ENCODE measurements at regions not wholly inside any gene's neighbourhood (a gene's known extent, or its start where the extent isn't known, plus 50 kb on each side); places are given as distances from the start of the nearest gene placed in this dataset.

- Histone ChIP-seq H3K4me2 (ENCODE audit: low read length) (no peak overlapping the region), H3K27ac (ENCODE audit: low read depth, low read length, poor library complexity, severe bottlenecking) (no peak overlapping the region), H3K27me3 (ENCODE audit: insufficient read depth, low read length) (no peaks in the 10 kb centered on the region)
Observed at GRCh38 chr6:122007339-122007738, 392.1 kb upstream of the HSF2 start.

GRCh38 chr6:122008101-122008999, 391.1 kb upstream of the HSF2 start:
- Histone ChIP-seq H3K9ac (ENCODE audit: low read length) (no peak overlapping the region), H3K27me3 (ENCODE audit: insufficient read depth, low read length) (no peaks in the 10 kb centered on the region), H4K20me1 (ENCODE audit: insufficient read depth, low read length) (no peaks in the 10 kb centered on the region), H3K9me3 (ENCODE audit: low read length) (no peaks in the 10 kb centered on the region), H3F3A (ENCODE audit: insufficient read depth, low read length) (no peaks in the 10 kb centered on the region), H3K27ac (ENCODE audit: low read depth, low read length, poor library complexity, severe bottlenecking) (no peak overlapping the region), H3K4me2 (ENCODE audit: low read length) (no peak overlapping the region), H3K79me2 (ENCODE audit: insufficient read depth, low read length) (no peaks in the 10 kb centered on the region), H2AFZ (ENCODE audit: low read length) (no peak overlapping the region), H3K4me3 (ENCODE audit: low read depth, low read length, poor library complexity, severe bottlenecking) (no peak overlapping the region), H3K4me1 (ENCODE audit: insufficient read depth, low read length, severe bottlenecking) (no peaks in the 10 kb centered on the region), H3K9me2 (ENCODE audit: low read depth, low read length) (no peaks in the 10 kb centered on the region), H3K36me3 (ENCODE audit: insufficient read depth, low read length) (no peaks in the 10 kb centered on the region)
- TF ChIP-seq CTCF (IDR thresholded peaks at IDR 0.05; ENCODE audit: low read length) (no peak), EZH2 (IDR thresholded peaks at IDR 0.05; ENCODE audit: borderline replicate concordance, low read length) (no peak)

More at GRCh38 chr6:122007339-122007738, 392.1 kb upstream of the HSF2 start:
- no peak for TF ChIP-seq CTCF (IDR thresholded peaks at IDR 0.05; ENCODE audit: low read length)
- no peak for TF ChIP-seq EZH2 (IDR thresholded peaks at IDR 0.05; ENCODE audit: borderline replicate concordance, low read length)
- Histone ChIP-seq H3K9ac (ENCODE audit: low read length) (no peak overlapping the region), H4K20me1 (ENCODE audit: insufficient read depth, low read length) (no peaks in the 10 kb centered on the region), H3K4me3 (ENCODE audit: low read depth, low read length, poor library complexity, severe bottlenecking) (no peak overlapping the region), H3K36me3 (ENCODE audit: insufficient read depth, low read length) (no peaks in the 10 kb centered on the region), H3K4me1 (ENCODE audit: insufficient read depth, low read length, severe bottlenecking) (no peaks in the 10 kb centered on the region), H3F3A (ENCODE audit: insufficient read depth, low read length) (no peaks in the 10 kb centered on the region), H3K9me3 (ENCODE audit: low read length) (no peaks in the 10 kb centered on the region), H3K79me2 (ENCODE audit: insufficient read depth, low read length) (no peaks in the 10 kb centered on the region), H3K9me2 (ENCODE audit: low read depth, low read length) (no peaks in the 10 kb centered on the region), H2AFZ (ENCODE audit: low read length) (no peak overlapping the region)

GRCh38 chr6:122009000-122009350, 390.5 kb upstream of the HSF2 start:
- Histone ChIP-seq H3K9me3 (ENCODE audit: low read length) (no peaks in the 10 kb centered on the region), H2AFZ (ENCODE audit: low read length) (no peak overlapping the region), H3K4me3 (ENCODE audit: low read depth, low read length, poor library complexity, severe bottlenecking) (no peak overlapping the region), H4K20me1 (ENCODE audit: insufficient read depth, low read length) (no peaks in the 10 kb centered on the region), H3K27ac (ENCODE audit: low read depth, low read length, poor library complexity, severe bottlenecking) (no peak overlapping the region), H3K79me2 (ENCODE audit: insufficient read depth, low read length) (no peaks in the 10 kb centered on the region), H3K9me2 (ENCODE audit: low read depth, low read length) (no peaks in the 10 kb centered on the region), H3K36me3 (ENCODE audit: insufficient read depth, low read length) (no peaks in the 10 kb centered on the region), H3K9ac (ENCODE audit: low read length) (no peak overlapping the region), H3K27me3 (ENCODE audit: insufficient read depth, low read length) (no peaks in the 10 kb centered on the region), H3K4me2 (ENCODE audit: low read length) (no peak overlapping the region), H3K4me1 (ENCODE audit: insufficient read depth, low read length, severe bottlenecking) (no peaks in the 10 kb centered on the region), H3F3A (ENCODE audit: insufficient read depth, low read length) (no peaks in the 10 kb centered on the region)
- TF ChIP-seq EZH2 (IDR thresholded peaks at IDR 0.05; ENCODE audit: borderline replicate concordance, low read length), result no peak
- no peak for TF ChIP-seq CTCF (IDR thresholded peaks at IDR 0.05; ENCODE audit: low read length)

All from OCI-LY1 (cell line).